HepG2 (cell line): ENCODE measurements at regions not wholly inside any gene's neighbourhood (a gene's known extent, or its start where the extent isn't known, plus 50 kb on each side); places are given as distances from the start of the nearest gene placed in this dataset.

Source experiments
- BCL6 ChIP-seq: IDR thresholded peaks from 2 replicates; pipeline ENCODE4 v1.6.1; 2016; ENCODE audit warnings: missing genetic modification reagents, missing compliant biosample characterization
- CBFB ChIP-seq: sonication (generic); formaldehyde crosslinking; IDR thresholded peaks from 2 replicates; pipeline ENCODE4 v1.4.0; 2020; ENCODE audit warnings: missing genetic modification reagents
- IKZF5 ChIP-seq: IDR thresholded peaks from 2 replicates; pipeline ENCODE4 v1.6.1; 2018; ENCODE audit warnings: missing genetic modification reagents, mild to moderate bottlenecking, missing compliant biosample characterization
- RAD51 ChIP-seq: fragments of 450-650 bp; IDR thresholded peaks from 2 replicates; pipeline ENCODE4 v1.6.1; 2016; ENCODE audit warnings: borderline replicate concordance
- RFX1 ChIP-seq: fragments of 450-650 bp; IDR thresholded peaks from 2 replicates; pipeline ENCODE4 v1.6.1; 2017
- SRY ChIP-seq: sonication (generic); formaldehyde crosslinking; IDR thresholded peaks from 2 replicates; pipeline ENCODE4 v1.8.0; 2022; ENCODE audit warnings: mild to moderate bottlenecking, missing genetic modification reagents
- ZNF235 ChIP-seq: sonication (generic); formaldehyde crosslinking; IDR thresholded peaks from 2 replicates; pipeline ENCODE4 v1.8.1; 2023; ENCODE audit warnings: mild to moderate bottlenecking, missing genetic modification reagents, borderline replicate concordance
- TF ChIP-seq, protein P1 (sequence below): sonication (generic); formaldehyde crosslinking; IDR thresholded peaks from 2 replicates; pipeline ENCODE4 v1.4.0; 2020; ENCODE audit warnings: missing genetic modification reagents, mild to moderate bottlenecking, borderline replicate concordance
- TF ChIP-seq, protein P2 (sequence below): sonication (generic); formaldehyde crosslinking; IDR thresholded peaks from 2 replicates; pipeline ENCODE4 v1.4.0; 2020; ENCODE audit warnings: missing genetic modification reagents

- TF ChIP-seq, protein P1, sequence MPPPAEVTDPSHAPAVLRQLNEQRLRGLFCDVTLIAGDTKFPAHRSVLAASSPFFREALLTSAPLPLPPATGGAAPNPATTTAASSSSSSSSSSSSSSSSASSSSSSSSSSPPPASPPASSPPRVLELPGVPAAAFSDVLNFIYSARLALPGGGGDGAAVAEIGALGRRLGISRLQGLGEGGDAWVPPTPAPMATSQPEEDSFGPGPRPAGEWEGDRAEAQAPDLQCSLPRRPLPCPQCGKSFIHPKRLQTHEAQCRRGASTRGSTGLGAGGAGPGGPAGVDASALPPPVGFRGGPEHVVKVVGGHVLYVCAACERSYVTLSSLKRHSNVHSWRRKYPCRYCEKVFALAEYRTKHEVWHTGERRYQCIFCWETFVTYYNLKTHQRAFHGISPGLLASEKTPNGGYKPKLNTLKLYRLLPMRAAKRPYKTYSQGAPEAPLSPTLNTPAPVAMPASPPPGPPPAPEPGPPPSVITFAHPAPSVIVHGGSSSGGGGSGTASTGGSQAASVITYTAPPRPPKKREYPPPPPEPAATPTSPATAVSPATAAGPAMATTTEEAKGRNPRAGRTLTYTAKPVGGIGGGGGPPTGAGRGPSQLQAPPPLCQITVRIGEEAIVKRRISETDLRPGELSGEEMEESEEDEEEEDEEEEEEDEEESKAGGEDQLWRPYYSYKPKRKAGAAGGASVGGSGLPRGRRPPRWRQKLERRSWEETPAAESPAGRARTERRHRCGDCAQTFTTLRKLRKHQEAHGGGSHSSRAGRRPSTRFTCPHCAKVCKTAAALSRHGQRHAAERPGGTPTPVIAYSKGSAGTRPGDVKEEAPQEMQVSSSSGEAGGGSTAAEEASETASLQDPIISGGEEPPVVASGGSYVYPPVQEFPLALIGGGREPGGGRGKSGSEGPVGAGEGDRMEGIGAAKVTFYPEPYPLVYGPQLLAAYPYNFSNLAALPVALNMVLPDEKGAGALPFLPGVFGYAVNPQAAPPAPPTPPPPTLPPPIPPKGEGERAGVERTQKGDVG = no peak
- no peak for TF ChIP-seq SRY (CRISPR knock-in tag)
- no peak for TF ChIP-seq ZNF235 (CRISPR knock-in tag)
- no peak for TF ChIP-seq BCL6 (CRISPR knock-in tag)
- TF ChIP-seq RAD51 = no peak
- no peak for TF ChIP-seq IKZF5 (CRISPR knock-in tag)
- no peak for TF ChIP-seq RFX1
- TF ChIP-seq, protein P2, sequence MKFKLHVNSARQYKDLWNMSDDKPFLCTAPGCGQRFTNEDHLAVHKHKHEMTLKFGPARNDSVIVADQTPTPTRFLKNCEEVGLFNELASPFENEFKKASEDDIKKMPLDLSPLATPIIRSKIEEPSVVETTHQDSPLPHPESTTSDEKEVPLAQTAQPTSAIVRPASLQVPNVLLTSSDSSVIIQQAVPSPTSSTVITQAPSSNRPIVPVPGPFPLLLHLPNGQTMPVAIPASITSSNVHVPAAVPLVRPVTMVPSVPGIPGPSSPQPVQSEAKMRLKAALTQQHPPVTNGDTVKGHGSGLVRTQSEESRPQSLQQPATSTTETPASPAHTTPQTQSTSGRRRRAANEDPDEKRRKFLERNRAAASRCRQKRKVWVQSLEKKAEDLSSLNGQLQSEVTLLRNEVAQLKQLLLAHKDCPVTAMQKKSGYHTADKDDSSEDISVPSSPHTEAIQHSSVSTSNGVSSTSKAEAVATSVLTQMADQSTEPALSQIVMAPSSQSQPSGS (CRISPR knock-in tag) = no peak
- TF ChIP-seq CBFB (CRISPR knock-in tag) = no peak
- TF ChIP-seq, all 625 proteins: peak for 0
These were observed 138.2 kb upstream of the LHX5 start (continued) for GRCh38 chr12:113609692-113610469.
